ENCODE measurements at regions not wholly inside any gene's neighbourhood (a gene's known extent, or its start where the extent isn't known, plus 50 kb on each side); places are given as distances from the start of the nearest gene placed in this dataset.

- TF ChIP-seq, protein P1, sequence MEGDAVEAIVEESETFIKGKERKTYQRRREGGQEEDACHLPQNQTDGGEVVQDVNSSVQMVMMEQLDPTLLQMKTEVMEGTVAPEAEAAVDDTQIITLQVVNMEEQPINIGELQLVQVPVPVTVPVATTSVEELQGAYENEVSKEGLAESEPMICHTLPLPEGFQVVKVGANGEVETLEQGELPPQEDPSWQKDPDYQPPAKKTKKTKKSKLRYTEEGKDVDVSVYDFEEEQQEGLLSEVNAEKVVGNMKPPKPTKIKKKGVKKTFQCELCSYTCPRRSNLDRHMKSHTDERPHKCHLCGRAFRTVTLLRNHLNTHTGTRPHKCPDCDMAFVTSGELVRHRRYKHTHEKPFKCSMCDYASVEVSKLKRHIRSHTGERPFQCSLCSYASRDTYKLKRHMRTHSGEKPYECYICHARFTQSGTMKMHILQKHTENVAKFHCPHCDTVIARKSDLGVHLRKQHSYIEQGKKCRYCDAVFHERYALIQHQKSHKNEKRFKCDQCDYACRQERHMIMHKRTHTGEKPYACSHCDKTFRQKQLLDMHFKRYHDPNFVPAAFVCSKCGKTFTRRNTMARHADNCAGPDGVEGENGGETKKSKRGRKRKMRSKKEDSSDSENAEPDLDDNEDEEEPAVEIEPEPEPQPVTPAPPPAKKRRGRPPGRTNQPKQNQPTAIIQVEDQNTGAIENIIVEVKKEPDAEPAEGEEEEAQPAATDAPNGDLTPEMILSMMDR (IDR thresholded peaks at IDR 0.05; ENCODE audit: poor library complexity) = no peak
- TF ChIP-seq EZH2 (IDR thresholded peaks at IDR 0.05; ENCODE audit: borderline replicate concordance) = no peak
- TF ChIP-seq EZH2phosphoT487 (IDR thresholded peaks at IDR 0.05; ENCODE audit: low read depth, severe bottlenecking, unreplicated experiment) = no peak
Measured at GRCh38 chr13:74647211-74647610, 513.0 kb upstream of the KLF12 start.
